ENCODE measurements at regions not wholly inside any gene's neighbourhood (a gene's known extent, or its start where the extent isn't known, plus 50 kb on each side); places are given as distances from the start of the nearest gene placed in this dataset.
A peak's percentile ranks its signal among the peaks of the same experiment; 100 is the strongest.
"Not testable (repeated sequence)": the region's sequence is repeated elsewhere in the genome, so short reads cannot be mapped to it uniquely, and the experiment has no call there.

- H3K4me3 ChIP-seq = no peak overlapping the region
- WGBS, 2 donors = 78 to 85% methylated on average over 10 of the region's 10 CpGs
- no peak overlapping the region for H3K27ac ChIP-seq
- intact Hi-C loops (cut with DNase I) = no loop called here
- no peaks in the 10 kb centered on the region for H3K27me3 ChIP-seq
- no peaks in the 10 kb centered on the region for H3K9me3 ChIP-seq
- H3K36me3 ChIP-seq = no peaks in the 10 kb centered on the region
- TF ChIP-seq CTCF (IDR thresholded peaks at IDR 0.05) (no peak), POLR2AphosphoS5 (IDR thresholded peaks at IDR 0.05) (no peak), EP300 (IDR thresholded peaks at IDR 0.05) (no peak), POLR2A (IDR thresholded peaks at IDR 0.05) (no peak)
- DNase-seq = no peak
- no peaks in the 10 kb centered on the region for H3K4me1 ChIP-seq
These were observed 919.1 kb downstream of the MCTP2 start for GRCh38 chr15:95150466-95150865.

- Histone ChIP-seq H3K36me3 (no peaks in the 10 kb centered on the region), H3K4me3 (no peak overlapping the region), H3K27ac (no peak overlapping the region), H3K9me3 (no peaks in the 10 kb centered on the region), H3K27me3 (no peaks in the 10 kb centered on the region), H3K4me1 (no peaks in the 10 kb centered on the region)
- WGBS, 2 donors = 89 to 95% methylated on average over 1 of the region's 1 CpG
- DNase-seq = no peak
- TF ChIP-seq CTCF (IDR thresholded peaks at IDR 0.05) (no peak), POLR2AphosphoS5 (IDR thresholded peaks at IDR 0.05) (no peak)
- intact Hi-C loops (cut with DNase I) = no loop called here
These were observed 921.4 kb downstream of the MCTP2 start for GRCh38 chr15:95152741-95153140.

GRCh38 chr15:95153201-95153600 lies 921.8 kb downstream of the MCTP2 start:
- H3K9me3 ChIP-seq; H3K27me3 ChIP-seq; intact Hi-C loops (cut with DNase I); H3K36me3 ChIP-seq; H3K4me3 ChIP-seq; H3K27ac ChIP-seq; DNase-seq; H3K4me1 ChIP-seq: not testable (repeated sequence)
- 68 to 84% methylated on average over 2 of the region's 2 CpGs for WGBS, 2 donors

DNA sequence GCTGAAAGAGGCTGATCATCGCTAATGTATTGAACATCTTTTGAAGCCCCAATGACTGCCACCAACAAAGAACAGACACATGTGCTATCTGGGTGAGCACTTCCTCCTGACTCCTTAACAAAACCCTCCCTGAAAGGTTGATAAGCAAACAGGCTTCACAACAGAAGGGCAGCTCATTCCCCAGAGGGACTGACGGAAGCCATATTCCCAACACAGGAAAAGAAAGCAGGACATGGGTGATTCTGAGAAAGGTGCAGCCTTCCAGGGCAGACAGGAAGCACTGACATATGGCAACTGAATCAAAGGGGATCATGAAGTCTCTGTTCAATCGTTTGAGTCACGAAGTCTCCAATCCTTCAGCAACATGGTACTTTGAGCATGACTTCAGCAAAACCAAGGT lies 929.0 kb downstream of the MCTP2 start:
- no peaks in the 10 kb centered on the region for H3K27me3 ChIP-seq
- no peaks in the 10 kb centered on the region for H3K9me3 ChIP-seq
- intact Hi-C loops (cut with DNase I) = no loop called here
- H3K27ac ChIP-seq = no peak overlapping the region
- TF ChIP-seq POLR2AphosphoS5 (IDR thresholded peaks at IDR 0.05) (no peak), EP300 (IDR thresholded peaks at IDR 0.05) (no peak), POLR2A (IDR thresholded peaks at IDR 0.05) (no peak), CTCF (IDR thresholded peaks at IDR 0.05) (no peak)
- no peaks in the 10 kb centered on the region for H3K36me3 ChIP-seq
- no peaks in the 10 kb centered on the region for H3K4me1 ChIP-seq
- DNase-seq = no peak
- no peak overlapping the region for H3K4me3 ChIP-seq
- WGBS, 2 donors = 72 to 88% methylated on average over 4 of the region's 4 CpGs

GRCh38 chr15:95162069-95162468 lies 930.7 kb downstream of the MCTP2 start:
- Histone ChIP-seq H3K4me3 (no peak overlapping the region), H3K9me3 (no peaks in the 10 kb centered on the region), H3K27me3 (no peaks in the 10 kb centered on the region), H3K27ac (peak overlapping the region in 2 of 4 donors; percentile 1 to 50), H3K4me1 (no peaks in the 10 kb centered on the region), H3K36me3 (no peaks in the 10 kb centered on the region)
- TF ChIP-seq POLR2AphosphoS5 (IDR thresholded peaks at IDR 0.05) (peak in 1 of 4 donors; percentile 28), EP300 (IDR thresholded peaks at IDR 0.05) (no peak)
- WGBS, 2 donors = 29 to 49% methylated on average over 3 of the region's 3 CpGs
- intact Hi-C loops (cut with DNase I) = no loop called here
- no peak for DNase-seq

- no peak for DNase-seq
- Histone ChIP-seq H3K27me3 (no peaks in the 10 kb centered on the region), H3K9me3 (no peaks in the 10 kb centered on the region), H3K27ac (peak overlapping the region in 3 of 4 donors; percentile 1 to 50 (median 38)), H3K36me3 (no peaks in the 10 kb centered on the region), H3K4me3 (no peak overlapping the region), H3K4me1 (no peaks in the 10 kb centered on the region)
- intact Hi-C loops (cut with DNase I) = no loop called here
- TF ChIP-seq POLR2A (IDR thresholded peaks at IDR 0.05) (no peak), POLR2AphosphoS5 (IDR thresholded peaks at IDR 0.05) (no peak), EP300 (IDR thresholded peaks at IDR 0.05) (no peak), CTCF (IDR thresholded peaks at IDR 0.05) (no peak)
These were observed 931.2 kb downstream of the MCTP2 start for GRCh38 chr15:95162531-95162930.
